ENCODE measurements at regions not wholly inside any gene's neighbourhood (a gene's known extent, or its start where the extent isn't known, plus 50 kb on each side); places are given as distances from the start of the nearest gene placed in this dataset.
"Not testable (repeated sequence)": the region's sequence is repeated elsewhere in the genome, so short reads cannot be mapped to it uniquely, and the experiment has no call there.

- TF ChIP-seq, protein P1, sequence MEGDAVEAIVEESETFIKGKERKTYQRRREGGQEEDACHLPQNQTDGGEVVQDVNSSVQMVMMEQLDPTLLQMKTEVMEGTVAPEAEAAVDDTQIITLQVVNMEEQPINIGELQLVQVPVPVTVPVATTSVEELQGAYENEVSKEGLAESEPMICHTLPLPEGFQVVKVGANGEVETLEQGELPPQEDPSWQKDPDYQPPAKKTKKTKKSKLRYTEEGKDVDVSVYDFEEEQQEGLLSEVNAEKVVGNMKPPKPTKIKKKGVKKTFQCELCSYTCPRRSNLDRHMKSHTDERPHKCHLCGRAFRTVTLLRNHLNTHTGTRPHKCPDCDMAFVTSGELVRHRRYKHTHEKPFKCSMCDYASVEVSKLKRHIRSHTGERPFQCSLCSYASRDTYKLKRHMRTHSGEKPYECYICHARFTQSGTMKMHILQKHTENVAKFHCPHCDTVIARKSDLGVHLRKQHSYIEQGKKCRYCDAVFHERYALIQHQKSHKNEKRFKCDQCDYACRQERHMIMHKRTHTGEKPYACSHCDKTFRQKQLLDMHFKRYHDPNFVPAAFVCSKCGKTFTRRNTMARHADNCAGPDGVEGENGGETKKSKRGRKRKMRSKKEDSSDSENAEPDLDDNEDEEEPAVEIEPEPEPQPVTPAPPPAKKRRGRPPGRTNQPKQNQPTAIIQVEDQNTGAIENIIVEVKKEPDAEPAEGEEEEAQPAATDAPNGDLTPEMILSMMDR (IDR thresholded peaks at IDR 0.05 in 4 of 5, conservative IDR thresholded peaks at IDR 0.05 in 1 of 5): not testable (repeated sequence)
- not testable (repeated sequence) for TF ChIP-seq POLR2A (IDR thresholded peaks at IDR 0.05)
These were observed 252.1 kb upstream of the TYRP1 start for GRCh38 chr9:12441080-12441479.
